H9 (cell line): ENCODE measurements at regions not wholly inside any gene's neighbourhood (a gene's known extent, or its start where the extent isn't known, plus 50 kb on each side); places are given as distances from the start of the nearest gene placed in this dataset.

Source experiments
- DNase-seq: peaks from one replicate; pipeline ENCODE4 v3.0.0-alpha.2; 2017
- H2AFZ ChIP-seq: one replicate; pipeline ENCODE4 v1.6.1; 2013; ENCODE audit warnings: mild to moderate bottlenecking, low read length, control low read depth, moderate library complexity
- H2AK5ac ChIP-seq: 2 replicates; pipeline ENCODE4 v1.6.1; 2013; ENCODE audit warnings: low read length, control low read depth, mixed read lengths; ENCODE audit not compliant: insufficient read length
- H2BK120ac ChIP-seq: one replicate; pipeline ENCODE4 v1.6.1; 2013; ENCODE audit warnings: low read depth, mild to moderate bottlenecking, low read length, control low read depth, inconsistent platforms; ENCODE audit not compliant: poor library complexity, severe bottlenecking
- H2BK12ac ChIP-seq: 2 replicates; pipeline ENCODE4 v1.6.1; 2013; ENCODE audit warnings: low read length, control low read depth, mixed read lengths, low read depth; ENCODE audit not compliant: insufficient read length
- H2BK15ac ChIP-seq: 2 replicates; pipeline ENCODE4 v1.6.1; 2013; ENCODE audit warnings: low read depth, low read length, control low read depth
- H2BK20ac ChIP-seq: one replicate; pipeline ENCODE4 v1.6.1; 2013; ENCODE audit warnings: low read depth, mild to moderate bottlenecking, low read length, control low read depth, inconsistent platforms; ENCODE audit not compliant: poor library complexity, severe bottlenecking
- H2BK5ac ChIP-seq: 2 replicates; pipeline ENCODE4 v1.6.1; 2013; ENCODE audit warnings: low read length, control low read depth, mixed read lengths; ENCODE audit not compliant: insufficient read length
- H3K14ac ChIP-seq: 2 replicates; pipeline ENCODE4 v1.6.1; 2013; ENCODE audit warnings: low read length, control low read depth; ENCODE audit not compliant: insufficient read depth
- H3K18ac ChIP-seq: 2 replicates; pipeline ENCODE4 v1.6.1; 2013; ENCODE audit warnings: low read depth, mild to moderate bottlenecking, mixed read lengths, low read length, control low read depth; ENCODE audit not compliant: insufficient read length
- H3K23ac ChIP-seq: 2 replicates; pipeline ENCODE4 v1.6.1; 2013; ENCODE audit warnings: low read length, control low read depth, mixed read lengths, low read depth; ENCODE audit not compliant: insufficient read length
- H3K23me2 ChIP-seq: 2 replicates; pipeline ENCODE4 v1.6.1; 2013; ENCODE audit warnings: low read depth, mild to moderate bottlenecking, mixed read lengths, low read length, control low read depth; ENCODE audit not compliant: insufficient read length, poor library complexity, severe bottlenecking
- H3K27ac ChIP-seq: 2 replicates; pipeline ENCODE4 v1.5.1; 2013; ENCODE audit warnings: low read length, control low read depth, mixed read lengths, low read depth; ENCODE audit not compliant: insufficient read length
- H3K27me3 ChIP-seq: 2 replicates; pipeline ENCODE4 v1.6.1; 2013; ENCODE audit warnings: low read length, control low read depth, inconsistent platforms; ENCODE audit not compliant: insufficient read depth
- H3K4ac ChIP-seq: 2 replicates; pipeline ENCODE4 v1.6.1; 2013; ENCODE audit warnings: low read depth, mild to moderate bottlenecking, control low read depth, inconsistent platforms, low read length, moderate library complexity
- H3K4me1 ChIP-seq: 2 replicates; pipeline ENCODE4 v1.6.1; 2013; ENCODE audit warnings: low read length, control low read depth, inconsistent platforms; ENCODE audit not compliant: insufficient read depth
- H3K4me2 ChIP-seq: 2 replicates; pipeline ENCODE4 v1.6.1; 2013; ENCODE audit warnings: low read length, control low read depth, mixed read lengths; ENCODE audit not compliant: insufficient read length, insufficient read depth
- H3K56ac ChIP-seq: 2 replicates; pipeline ENCODE4 v1.6.1; 2013; ENCODE audit warnings: low read depth, mild to moderate bottlenecking, mixed read lengths, low read length, control low read depth; ENCODE audit not compliant: insufficient read length
- H3K79me1 ChIP-seq: 2 replicates; pipeline ENCODE4 v1.6.1; 2013; ENCODE audit warnings: low read depth, mild to moderate bottlenecking, moderate library complexity, low read length, control low read depth, inconsistent platforms; ENCODE audit not compliant: insufficient read depth, poor library complexity, severe bottlenecking
- H3K79me2 ChIP-seq: 2 replicates; pipeline ENCODE4 v1.6.1; 2013; ENCODE audit warnings: low read length, control low read depth, inconsistent platforms; ENCODE audit not compliant: insufficient read depth
- H3K9ac ChIP-seq: 2 replicates; pipeline ENCODE4 v1.6.1; 2013; ENCODE audit warnings: low read length, control low read depth, mixed read lengths; ENCODE audit not compliant: insufficient read length; ENCODE audit errors: extremely low read depth
- H3K9me3 ChIP-seq: one replicate; pipeline ENCODE4 v1.6.1; 2013; ENCODE audit warnings: low read depth, low read length, inconsistent platforms; ENCODE audit not compliant: control insufficient read depth
- H3T11ph ChIP-seq: one replicate; pipeline ENCODE4 v1.6.1; 2013; ENCODE audit warnings: mild to moderate bottlenecking, low read length, control low read depth, inconsistent platforms
- H4K20me1 ChIP-seq: one replicate; pipeline ENCODE4 v1.6.1; 2013; ENCODE audit not compliant: control insufficient read depth, insufficient read length, insufficient read depth
- H4K5ac ChIP-seq: 2 replicates; pipeline ENCODE4 v1.6.1; 2013; ENCODE audit warnings: low read depth, mild to moderate bottlenecking, mixed read lengths, low read length, control low read depth; ENCODE audit not compliant: insufficient read length
- H4K8ac ChIP-seq: replicated peaks from 2 replicates; pipeline ENCODE4 v1.6.1; 2013; ENCODE audit warnings: low read length, control low read depth, mixed read lengths, low read depth; ENCODE audit not compliant: insufficient read length
- H4K91ac ChIP-seq: 2 replicates; pipeline ENCODE4 v1.6.1; 2013; ENCODE audit warnings: low read depth, mild to moderate bottlenecking, moderate library complexity, mixed read lengths, low read length, control low read depth; ENCODE audit not compliant: insufficient read length
- H3K27ac Mint-ChIP-seq, 3 experiments: 2 replicates in 2 of 3; 3 replicates in 1 of 3; pipeline ENCODE4 v1.8.0; 2020 to 2021; ENCODE audit warnings: mixed read lengths in 3 of 3, mild to moderate bottlenecking in 1 of 3, moderate library complexity in 1 of 3
- H3K27me3 Mint-ChIP-seq: 2 replicates; pipeline ENCODE4 v1.8.0; 2021; ENCODE audit warnings: low read depth, mild to moderate bottlenecking, moderate library complexity, mixed read lengths
- H3K36me3 Mint-ChIP-seq, 3 experiments: 2 replicates in 2 of 3; 3 replicates in 1 of 3; pipeline ENCODE4 v1.8.0; 2020 to 2021; ENCODE audit warnings: low read depth in 3 of 3, mixed read lengths in 3 of 3; ENCODE audit not compliant: insufficient read depth in 1 of 3
- H3K4me1 Mint-ChIP-seq, 2 experiments: 2 replicates each; pipeline ENCODE4 v1.8.0; 2020; ENCODE audit warnings: mixed read lengths in 2 of 2
- H3K4me3 Mint-ChIP-seq, 2 experiments: 2 replicates in 1 of 2; 3 replicates in 1 of 2; pipeline ENCODE4 v1.8.0; 2020 to 2021; ENCODE audit warnings: mild to moderate bottlenecking in 2 of 2, mixed read lengths in 2 of 2, moderate library complexity in 1 of 2
- H3K9me3 Mint-ChIP-seq, 2 experiments: 2 replicates in 1 of 2; 3 replicates in 1 of 2; pipeline ENCODE4 v1.8.0; 2020; ENCODE audit warnings: mild to moderate bottlenecking in 2 of 2, mixed read lengths in 2 of 2, moderate library complexity in 1 of 2
- CTCF ChIP-seq: fragments of 200-600 bp; sonication (generic); conservative IDR thresholded peaks from 3 replicates; pipeline ENCODE4 v1.8.0; 2021; ENCODE audit warnings: antibody characterized with exemption, mild to moderate bottlenecking
- WGBS: extraction: QIAGEN DNeasy Blood & Tissue Kit; methylation state at CpG from one replicate; pipeline ENCODE4 v1.1.7; 2013; ENCODE audit warnings: missing lambda C conversion rate, low lambda C conversion rate, mixed read lengths; ENCODE audit not compliant: insufficient read length; ENCODE audit errors: extremely low coverage; 5-methylcytosine and 5-hydroxymethylcytosine counted together

- H4K91ac ChIP-seq = no peak overlapping the region
- no peak overlapping the region for H2BK5ac ChIP-seq
- H3T11ph ChIP-seq = no peak overlapping the region
- H3K79me1 ChIP-seq = no peaks in the 10 kb centered on the region
- no peak for TF ChIP-seq CTCF
- H4K5ac ChIP-seq = no peak overlapping the region
- no CpG with 5 or more reads among the region's 6 CpGs for WGBS
- H3K56ac ChIP-seq = no peak overlapping the region
- no peak overlapping the region for H3K4me2 ChIP-seq
- H2AFZ ChIP-seq = no peak overlapping the region
- H3K9ac ChIP-seq = no peak overlapping the region
- Mint-ChIP-seq H3K4me1 (peaks cover 23 to 24% of the 10 kb centered on the region in 2 experiments), H3K4me3 (no peak overlapping the region), H3K27me3 (peaks cover 3% of the 10 kb centered on the region; the same call in 1 of the 2 replicates), H3K36me3 (peaks cover 0 to 4% (median under 1%) of the 10 kb centered on the region in 3 experiments; a peak in 2 of 7 replicates), H3K9me3 (peaks cover 2 to 3% of the 10 kb centered on the region in 2 experiments; a peak in 4 of 5 replicates), H3K27ac (no peak overlapping the region)
- H3K79me2 ChIP-seq = no peaks in the 10 kb centered on the region
- no peaks in the 10 kb centered on the region; the same call in 1 of the 2 replicates for H3K27me3 ChIP-seq
- no peaks in the 10 kb centered on the region for H3K23me2 ChIP-seq
- H3K18ac ChIP-seq = no peak overlapping the region
- no peaks in the 10 kb centered on the region for H3K9me3 ChIP-seq
- H2BK15ac ChIP-seq = no peak overlapping the region
- H3K4me1 ChIP-seq = peaks cover 3% of the 10 kb centered on the region; the same call in 1 of the 2 replicates
- no peak for DNase-seq
- H4K8ac ChIP-seq = no peak overlapping the region
- no peak overlapping the region for H2BK20ac ChIP-seq
- no peak overlapping the region for H2BK120ac ChIP-seq
- no peak overlapping the region for H2AK5ac ChIP-seq
- H3K27ac ChIP-seq = no peak overlapping the region
- H3K14ac ChIP-seq = no peak overlapping the region
- no peak overlapping the region for H3K4ac ChIP-seq
- H2BK12ac ChIP-seq = no peak overlapping the region
- H4K20me1 ChIP-seq = no peaks in the 10 kb centered on the region
- H3K23ac ChIP-seq = no peak overlapping the region
Measured at GRCh38 chr7:70953796-70954195, 178.1 kb upstream of the GALNT17 start.
